ENCODE measurements at regions not wholly inside any gene's neighbourhood (a gene's known extent, or its start where the extent isn't known, plus 50 kb on each side); places are given as distances from the start of the nearest gene placed in this dataset.

GRCh38 chr7:54637712-54638396 lies 95.7 kb downstream of the VSTM2A start:
- TF ChIP-seq CTCF (IDR thresholded peaks at IDR 0.05), result no peak
- ATAC-seq (ENCODE audit: low FRiP score) (no peak), DNase-seq (ENCODE audit: low spot score) (no peak)

- DNase-seq (ENCODE audit: low spot score) (no peak), ATAC-seq (ENCODE audit: low FRiP score) (no peak)
- no peak for TF ChIP-seq CTCF (IDR thresholded peaks at IDR 0.05)
These were observed 90.5 kb downstream of the VSTM2A start for GRCh38 chr7:54632696-54633095.

- DNase-seq (ENCODE audit: low spot score), result no peak
- no peak for TF ChIP-seq CTCF (IDR thresholded peaks at IDR 0.05)
- no peak for ATAC-seq (ENCODE audit: low FRiP score)
These were observed 87.6 kb downstream of the VSTM2A start for GRCh38 chr7:54629771-54630170.

- no peak for ATAC-seq (ENCODE audit: low FRiP score)
- TF ChIP-seq CTCF (IDR thresholded peaks at IDR 0.05), result no peak
- DNase-seq (ENCODE audit: low spot score), result no peak
These were observed 80.6 kb downstream of the VSTM2A start for GRCh38 chr7:54622696-54623309.

Measured in omental fat pad (tissue), 3 donors.